Prostate gland (tissue), 2 donors: ENCODE measurements at regions not wholly inside any gene's neighbourhood (a gene's known extent, or its start where the extent isn't known, plus 50 kb on each side); places are given as distances from the start of the nearest gene placed in this dataset.

ENCODE experiments used
- CTCF ChIP-seq, 4 experiments: fragments of 200-600 bp in 2 of 4; fragments of 450-650 bp in 2 of 4; sonication (generic) in 2 of 4; IDR thresholded peaks; 1 replicate in 3 of 4; 2 replicates in 1 of 4; pipeline ENCODE4 v1.5.1; 2016 to 2019; ENCODE audit warnings: antibody characterized with exemption in 4 of 4, mild to moderate bottlenecking in 2 of 4, moderate library complexity in 2 of 4
- POLR2A ChIP-seq: fragments of 450-650 bp; IDR thresholded peaks from one replicate; pipeline ENCODE4 v1.6.1; 2016; ENCODE audit warnings: antibody characterized with exemption, mild to moderate bottlenecking
- POLR2AphosphoS5 ChIP-seq: sonication (generic); formaldehyde crosslinking; IDR thresholded peaks from one replicate; pipeline ENCODE4 v1.6.1; 2017; ENCODE audit warnings: antibody characterized with exemption

GRCh38 chr3:99373088-99373845 is 265.1 kb upstream of the COL8A1 start:
- TF ChIP-seq POLR2A (no peak), CTCF (IDR thresholded peaks at IDR 0.05) (no peak), POLR2AphosphoS5 (no peak)
